K562 (cell line): ENCODE measurements at regions not wholly inside any gene's neighbourhood (a gene's known extent, or its start where the extent isn't known, plus 50 kb on each side); places are given as distances from the start of the nearest gene placed in this dataset.
A peak's percentile ranks its signal among the peaks of the same experiment; 100 is the strongest.

Source experiments
- ARID4B ChIP-seq: sonication (generic); formaldehyde crosslinking; IDR thresholded peaks from 2 replicates; pipeline ENCODE4 v1.8.0; 2022; ENCODE audit warnings: mild to moderate bottlenecking, missing genetic modification reagents
- GTF2A2 ChIP-seq: IDR thresholded peaks from 2 replicates; pipeline ENCODE4 v1.6.1; 2016; ENCODE audit warnings: mild to moderate bottlenecking, missing genetic modification characterization, missing compliant biosample characterization
- RAD51 ChIP-seq: fragments of 450-650 bp; IDR thresholded peaks from 2 replicates; pipeline ENCODE4 v1.7.1; 2016; ENCODE audit warnings: low read depth, mild to moderate bottlenecking, borderline replicate concordance
- RFX5 ChIP-seq: IDR thresholded peaks from 2 replicates; pipeline ENCODE4 v1.6.1; 2011; ENCODE audit warnings: low read depth, mild to moderate bottlenecking, improper control_type of control experiment, low read length
- SAFB ChIP-seq: fragments of 200-400 bp; formaldehyde crosslinking; IDR thresholded peaks from 2 replicates; pipeline ENCODE4 v1.6.1; 2017; ENCODE audit warnings: low read depth, low read length, borderline replicate concordance
- SMC3 ChIP-seq: conservative IDR thresholded peaks from 2 replicates; pipeline ENCODE4 v1.6.1; 2011; ENCODE audit warnings: low read depth, low read length, improper control_type of control experiment; ENCODE audit not compliant: insufficient read depth
- TFE3 ChIP-seq: fragments of 450-650 bp; formaldehyde crosslinking; IDR thresholded peaks from 2 replicates; pipeline ENCODE4 v1.4.0; 2020; ENCODE audit warnings: mild to moderate bottlenecking, mixed read lengths
- ZNF239 ChIP-seq: fragments of 250-450 bp; sonication (Bioruptor Pico); IDR thresholded peaks from 2 replicates; pipeline ENCODE4 v1.4.0; 2020; ENCODE audit warnings: mild to moderate bottlenecking
- TF ChIP-seq, protein P1 (sequence below): fragments of 450-650 bp; formaldehyde crosslinking; IDR thresholded peaks from 2 replicates; pipeline ENCODE4 v1.4.0; 2020; ENCODE audit warnings: mild to moderate bottlenecking, moderate library complexity
- TF ChIP-seq, protein P2 (sequence below): fragments of 250-450 bp; sonication (Bioruptor Pico); IDR thresholded peaks from 2 replicates; pipeline ENCODE4 v1.9.0; 2021; ENCODE audit warnings: mild to moderate bottlenecking

GRCh38 chr16:25372716-25373115 is 115.1 kb upstream of the ZKSCAN2 start (continued):
- peak; percentile 30; the same call in 1 of the 2 replicates for TF ChIP-seq TFE3 (CRISPR knock-in tag)
- TF ChIP-seq, protein P1, sequence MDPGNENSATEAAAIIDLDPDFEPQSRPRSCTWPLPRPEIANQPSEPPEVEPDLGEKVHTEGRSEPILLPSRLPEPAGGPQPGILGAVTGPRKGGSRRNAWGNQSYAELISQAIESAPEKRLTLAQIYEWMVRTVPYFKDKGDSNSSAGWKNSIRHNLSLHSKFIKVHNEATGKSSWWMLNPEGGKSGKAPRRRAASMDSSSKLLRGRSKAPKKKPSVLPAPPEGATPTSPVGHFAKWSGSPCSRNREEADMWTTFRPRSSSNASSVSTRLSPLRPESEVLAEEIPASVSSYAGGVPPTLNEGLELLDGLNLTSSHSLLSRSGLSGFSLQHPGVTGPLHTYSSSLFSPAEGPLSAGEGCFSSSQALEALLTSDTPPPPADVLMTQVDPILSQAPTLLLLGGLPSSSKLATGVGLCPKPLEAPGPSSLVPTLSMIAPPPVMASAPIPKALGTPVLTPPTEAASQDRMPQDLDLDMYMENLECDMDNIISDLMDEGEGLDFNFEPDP (CRISPR knock-in tag) = no peak
- TF ChIP-seq GTF2A2 (tag) = no peak
- TF ChIP-seq ZNF239 = no peak
- no peak for TF ChIP-seq ARID4B (CRISPR knock-in tag)
- TF ChIP-seq, protein P2, sequence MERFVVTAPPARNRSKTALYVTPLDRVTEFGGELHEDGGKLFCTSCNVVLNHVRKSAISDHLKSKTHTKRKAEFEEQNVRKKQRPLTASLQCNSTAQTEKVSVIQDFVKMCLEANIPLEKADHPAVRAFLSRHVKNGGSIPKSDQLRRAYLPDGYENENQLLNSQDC (CRISPR knock-in tag) = no peak
- no peak for TF ChIP-seq SMC3
- TF ChIP-seq RFX5 = no peak
- TF ChIP-seq SAFB = no peak
- peak; percentile 52; the same call in 1 of the 2 replicates for TF ChIP-seq RAD51
- TF ChIP-seq, all 486 proteins: peak for 8
